Right lobe of liver (tissue), 4 donors: ENCODE measurements at regions not wholly inside any gene's neighbourhood (a gene's known extent, or its start where the extent isn't known, plus 50 kb on each side); places are given as distances from the start of the nearest gene placed in this dataset.

Experiments
- POLR2A ChIP-seq: fragments of 450-650 bp; IDR thresholded peaks from one replicate; pipeline ENCODE4 v1.6.1; 2017; ENCODE audit warnings: antibody characterized with exemption, mild to moderate bottlenecking
- TF ChIP-seq, protein P1 (sequence below), 4 donors: fragments of 200-600 bp in 3 of 4; fragments of 450-650 bp in 1 of 4; IDR thresholded peaks; one replicate each; pipeline versions ENCODE4 v1.5.1 to v1.8.0; 2016 to 2022; ENCODE audit warnings: antibody characterized with exemption in 4 of 4, mild to moderate bottlenecking in 2 of 4
- donor health status: DM: no; HTN: no; CAD: no.
- donor health status: DM: no; HTN: no; CAD: no.
- donor health status: DM: no; HTN: yes; CAD: no.

DNA sequence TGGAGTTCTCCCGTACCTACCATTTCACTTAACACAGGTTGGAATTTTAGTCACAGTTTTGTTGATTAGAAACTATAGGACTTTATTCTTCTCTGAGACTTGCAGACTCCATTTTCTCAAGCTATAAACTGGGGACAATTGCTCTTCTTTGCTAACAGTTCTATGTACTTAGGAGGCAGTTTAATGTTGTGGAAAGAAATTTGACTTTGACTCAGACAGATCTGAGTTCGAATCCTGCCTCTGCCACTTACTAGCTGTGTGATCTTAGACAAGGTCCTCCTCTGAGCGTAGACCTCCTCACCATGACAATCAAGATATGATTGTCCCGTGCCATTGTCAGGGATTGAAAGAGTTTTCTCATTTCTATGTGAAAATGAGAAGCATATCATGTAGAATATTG, 196.4 kb upstream of the HES1 start:
- TF ChIP-seq, protein P1, sequence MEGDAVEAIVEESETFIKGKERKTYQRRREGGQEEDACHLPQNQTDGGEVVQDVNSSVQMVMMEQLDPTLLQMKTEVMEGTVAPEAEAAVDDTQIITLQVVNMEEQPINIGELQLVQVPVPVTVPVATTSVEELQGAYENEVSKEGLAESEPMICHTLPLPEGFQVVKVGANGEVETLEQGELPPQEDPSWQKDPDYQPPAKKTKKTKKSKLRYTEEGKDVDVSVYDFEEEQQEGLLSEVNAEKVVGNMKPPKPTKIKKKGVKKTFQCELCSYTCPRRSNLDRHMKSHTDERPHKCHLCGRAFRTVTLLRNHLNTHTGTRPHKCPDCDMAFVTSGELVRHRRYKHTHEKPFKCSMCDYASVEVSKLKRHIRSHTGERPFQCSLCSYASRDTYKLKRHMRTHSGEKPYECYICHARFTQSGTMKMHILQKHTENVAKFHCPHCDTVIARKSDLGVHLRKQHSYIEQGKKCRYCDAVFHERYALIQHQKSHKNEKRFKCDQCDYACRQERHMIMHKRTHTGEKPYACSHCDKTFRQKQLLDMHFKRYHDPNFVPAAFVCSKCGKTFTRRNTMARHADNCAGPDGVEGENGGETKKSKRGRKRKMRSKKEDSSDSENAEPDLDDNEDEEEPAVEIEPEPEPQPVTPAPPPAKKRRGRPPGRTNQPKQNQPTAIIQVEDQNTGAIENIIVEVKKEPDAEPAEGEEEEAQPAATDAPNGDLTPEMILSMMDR (IDR thresholded peaks at IDR 0.05): no peak
- no peak for TF ChIP-seq POLR2A
